BE2C (cell line): ENCODE measurements at regions not wholly inside any gene's neighbourhood (a gene's known extent, or its start where the extent isn't known, plus 50 kb on each side); places are given as distances from the start of the nearest gene placed in this dataset.

ENCODE experiments used
- DNase-seq: peaks from one replicate; pipeline ENCODE4 v3.0.0-alpha.2; 2020
- H3K27me3 ChIP-seq: fragments of 250-450 bp; sonication (Bioruptor Pico); 2 replicates; pipeline ENCODE4 v1.5.1; 2020; ENCODE audit warnings: mild to moderate bottlenecking
- H3K36me3 ChIP-seq: fragments of 250-450 bp; sonication (Bioruptor Pico); 2 replicates; pipeline ENCODE4 v1.5.1; 2020; ENCODE audit warnings: mild to moderate bottlenecking
- H3K4me1 ChIP-seq: fragments of 250-450 bp; sonication (Bioruptor Pico); 2 replicates; pipeline ENCODE4 v1.5.1; 2020
- H3K4me3 ChIP-seq: 2 replicates; pipeline ENCODE4 v1.5.1; 2011; ENCODE audit warnings: low read depth, low read length
- H3K9me3 ChIP-seq: fragments of 250-450 bp; sonication (Bioruptor Pico); 2 replicates; pipeline ENCODE4 v1.5.1; 2020
- TF ChIP-seq, protein P1 (sequence below): IDR thresholded peaks from 2 replicates; pipeline ENCODE4 v1.5.1; 2012; ENCODE audit warnings: mild to moderate bottlenecking, low read depth, low read length

DNA sequence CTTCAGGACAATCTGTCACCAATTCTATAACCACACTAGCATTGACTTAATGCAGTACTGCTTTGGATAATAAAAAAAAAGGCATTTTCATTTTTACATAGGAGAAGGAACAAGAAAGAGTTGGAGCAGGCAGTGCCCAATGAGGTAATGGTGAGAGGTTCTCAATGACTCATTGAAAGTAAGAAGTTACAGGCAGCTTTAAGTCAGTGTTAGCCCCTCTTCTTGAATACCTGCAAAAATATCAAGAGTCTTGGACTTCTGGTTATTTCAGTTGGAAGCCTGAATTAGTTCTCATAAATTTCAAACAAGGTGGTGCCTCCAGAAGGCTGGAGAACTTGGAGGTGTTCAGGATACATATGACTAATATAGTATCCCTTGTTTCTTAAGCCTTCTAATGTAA is 422.5 kb downstream of the HTR7 start:
- H3K27me3 ChIP-seq = no peaks in the 10 kb centered on the region
- H3K4me3 ChIP-seq = no peak overlapping the region
- H3K4me1 ChIP-seq = no peaks in the 10 kb centered on the region
- no peaks in the 10 kb centered on the region for H3K36me3 ChIP-seq
- TF ChIP-seq, protein P1, sequence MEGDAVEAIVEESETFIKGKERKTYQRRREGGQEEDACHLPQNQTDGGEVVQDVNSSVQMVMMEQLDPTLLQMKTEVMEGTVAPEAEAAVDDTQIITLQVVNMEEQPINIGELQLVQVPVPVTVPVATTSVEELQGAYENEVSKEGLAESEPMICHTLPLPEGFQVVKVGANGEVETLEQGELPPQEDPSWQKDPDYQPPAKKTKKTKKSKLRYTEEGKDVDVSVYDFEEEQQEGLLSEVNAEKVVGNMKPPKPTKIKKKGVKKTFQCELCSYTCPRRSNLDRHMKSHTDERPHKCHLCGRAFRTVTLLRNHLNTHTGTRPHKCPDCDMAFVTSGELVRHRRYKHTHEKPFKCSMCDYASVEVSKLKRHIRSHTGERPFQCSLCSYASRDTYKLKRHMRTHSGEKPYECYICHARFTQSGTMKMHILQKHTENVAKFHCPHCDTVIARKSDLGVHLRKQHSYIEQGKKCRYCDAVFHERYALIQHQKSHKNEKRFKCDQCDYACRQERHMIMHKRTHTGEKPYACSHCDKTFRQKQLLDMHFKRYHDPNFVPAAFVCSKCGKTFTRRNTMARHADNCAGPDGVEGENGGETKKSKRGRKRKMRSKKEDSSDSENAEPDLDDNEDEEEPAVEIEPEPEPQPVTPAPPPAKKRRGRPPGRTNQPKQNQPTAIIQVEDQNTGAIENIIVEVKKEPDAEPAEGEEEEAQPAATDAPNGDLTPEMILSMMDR = no peak
- no peak for DNase-seq
- H3K9me3 ChIP-seq = no peaks in the 10 kb centered on the region

DNA sequence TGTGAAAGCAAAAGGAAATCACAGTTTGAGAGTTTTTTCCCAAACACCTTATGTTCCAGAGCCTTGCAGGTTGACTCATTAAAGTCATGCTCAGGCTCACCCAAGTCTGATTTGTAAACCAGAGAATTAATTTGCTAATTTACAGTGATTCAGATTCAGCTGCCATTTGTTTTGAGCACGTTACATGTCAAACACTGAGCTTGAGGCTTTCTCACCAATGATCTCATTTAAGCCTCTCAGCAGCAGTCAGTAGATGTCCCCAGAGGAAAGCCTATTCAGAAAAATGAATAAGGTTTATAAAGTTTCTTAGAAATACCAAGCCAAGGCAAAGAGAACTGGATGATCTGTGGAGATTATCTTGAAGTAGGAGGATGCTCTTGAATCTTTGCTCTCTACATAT is 420.4 kb downstream of the HTR7 start:
- no peak for DNase-seq
- no peak overlapping the region for H3K4me3 ChIP-seq
- no peaks in the 10 kb centered on the region for H3K27me3 ChIP-seq
- TF ChIP-seq, protein P1 = no peak
- H3K9me3 ChIP-seq = no peaks in the 10 kb centered on the region
- H3K36me3 ChIP-seq = no peaks in the 10 kb centered on the region
- no peaks in the 10 kb centered on the region for H3K4me1 ChIP-seq

DNA sequence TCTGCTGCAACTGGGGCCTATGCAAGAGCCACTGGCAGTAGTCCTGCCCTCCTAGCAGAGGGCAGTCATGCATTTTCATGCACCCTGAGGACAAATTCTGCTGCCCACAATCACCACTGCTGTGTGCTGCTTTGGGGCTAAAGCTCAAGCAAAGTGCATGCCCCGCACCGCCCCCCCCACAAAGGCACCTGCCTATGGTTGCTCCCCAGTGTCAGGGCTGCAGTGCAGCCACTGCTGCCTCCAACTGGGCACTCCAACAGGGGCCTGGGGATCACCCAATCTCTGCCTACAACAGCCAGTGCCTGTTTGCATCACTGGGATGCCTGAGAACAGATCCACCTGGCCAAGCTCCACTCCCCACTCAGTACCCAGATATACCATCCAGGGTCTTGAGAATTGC is 417.0 kb downstream of the HTR7 start:
- Histone ChIP-seq H3K4me1 (no peaks in the 10 kb centered on the region), H3K9me3 (no peaks in the 10 kb centered on the region), H3K27me3 (no peaks in the 10 kb centered on the region), H3K36me3 (no peaks in the 10 kb centered on the region), H3K4me3 (no peak overlapping the region)
- no peak for DNase-seq
- TF ChIP-seq, protein P1 = no peak

DNA sequence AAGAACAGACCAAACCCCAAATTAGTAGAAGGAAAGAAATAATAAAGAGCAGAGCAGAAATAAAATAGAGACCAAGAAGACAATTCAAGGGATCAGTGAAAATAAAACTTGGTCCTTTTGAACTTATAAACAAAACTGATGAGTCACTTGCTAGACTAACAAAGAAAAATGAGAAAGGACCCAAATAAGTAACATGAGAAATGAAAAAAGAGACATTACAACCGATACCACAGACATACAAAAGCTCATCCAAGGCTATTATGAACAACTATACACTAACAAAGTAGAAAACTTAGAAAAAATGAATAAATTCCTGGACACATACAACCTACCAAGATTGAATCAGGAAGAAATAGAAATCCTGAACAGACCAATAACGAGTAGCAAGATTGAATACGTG is 414.5 kb downstream of the HTR7 start:
- no peak for DNase-seq
- H3K4me1 ChIP-seq = no peaks in the 10 kb centered on the region
- H3K9me3 ChIP-seq = no peaks in the 10 kb centered on the region
- H3K4me3 ChIP-seq = no peak overlapping the region
- TF ChIP-seq, protein P1 = no peak
- no peaks in the 10 kb centered on the region for H3K36me3 ChIP-seq
- no peaks in the 10 kb centered on the region for H3K27me3 ChIP-seq

DNA sequence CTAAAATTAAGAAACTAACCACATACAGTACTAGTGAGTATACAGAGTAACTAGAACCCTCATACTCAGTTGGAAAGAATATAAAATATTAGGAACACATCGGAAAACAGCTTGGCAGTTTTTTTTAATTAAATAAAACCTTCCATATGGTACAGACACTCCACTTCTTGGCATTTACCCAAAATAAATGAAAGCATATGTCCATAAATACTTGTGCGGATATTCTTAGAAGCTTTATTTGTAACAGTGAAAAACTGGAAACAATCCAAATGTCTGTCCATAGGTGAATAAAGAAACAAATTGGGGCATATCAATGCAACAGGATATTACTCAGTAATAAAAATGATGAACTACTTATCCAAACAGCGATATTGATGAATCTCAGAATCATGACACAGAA is 410.0 kb downstream of the HTR7 start:
- Histone ChIP-seq H3K9me3 (no peaks in the 10 kb centered on the region), H3K4me3 (no peak overlapping the region), H3K36me3 (no peaks in the 10 kb centered on the region), H3K27me3 (no peaks in the 10 kb centered on the region), H3K4me1 (no peaks in the 10 kb centered on the region)
- DNase-seq = no peak
- TF ChIP-seq, protein P1 = no peak

DNA sequence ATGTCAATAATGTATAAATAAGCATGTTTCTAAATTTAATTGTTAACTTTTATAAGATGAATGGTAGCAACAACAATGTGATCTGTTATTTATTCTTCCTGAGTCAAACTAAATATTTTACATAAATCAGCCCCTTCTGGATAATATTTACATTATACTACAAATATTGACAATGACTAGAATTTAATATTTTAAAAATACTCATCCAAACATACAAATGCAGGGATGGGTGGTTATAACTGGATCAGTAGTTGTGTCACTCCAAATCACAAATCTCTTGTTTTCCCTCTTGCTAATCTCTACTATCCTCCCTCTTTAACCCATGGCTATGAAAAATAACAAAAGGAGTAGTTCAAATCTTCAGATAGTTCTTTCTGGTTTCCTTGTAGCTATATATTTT is 407.0 kb downstream of the HTR7 start:
- Histone ChIP-seq H3K4me1 (no peaks in the 10 kb centered on the region), H3K27me3 (no peaks in the 10 kb centered on the region), H3K36me3 (no peaks in the 10 kb centered on the region), H3K4me3 (no peak overlapping the region), H3K9me3 (no peaks in the 10 kb centered on the region)
- no peak for DNase-seq
- TF ChIP-seq, protein P1 = no peak
